DMS153 treated with DMSO at 0.1 percent for 48 hours (cell line): ENCODE measurements at regions not wholly inside any gene's neighbourhood (a gene's known extent, or its start where the extent isn't known, plus 50 kb on each side); places are given as distances from the start of the nearest gene placed in this dataset.

Experiments
- DNase-seq: peaks from one replicate; lab custom pipeline; 2025; ENCODE audit not compliant: unreplicated experiment; lab: John Stamatoyannopoulos, UW

- DNase-seq: no peak
Measured at GRCh38 chr10:110355141-110355831, 50.6 kb upstream of the SMNDC1 start.

- DNase-seq: no peak
Measured at GRCh38 chr10:110355922-110356627, 51.4 kb upstream of the SMNDC1 start.

GRCh38 chr10:110356628-110357245 is 52.0 kb upstream of the SMNDC1 start:
- peak; percentile 6 for DNase-seq

GRCh38 chr10:110357252-110357780 is 52.6 kb upstream of the SMNDC1 start:
- no peak for DNase-seq

- no peak for DNase-seq
Measured at GRCh38 chr10:110357871-110358270, 53.2 kb upstream of the SMNDC1 start.

GRCh38 chr10:110358278-110358677 is 53.6 kb upstream of the SMNDC1 start:
- no peak for DNase-seq

- no peak for DNase-seq
Measured at GRCh38 chr10:110358869-110359629, 54.3 kb upstream of the SMNDC1 start.

- no peak for DNase-seq
Measured at GRCh38 chr10:110360857-110361474, 56.2 kb upstream of the SMNDC1 start.

- DNase-seq: no peak
Measured at GRCh38 chr10:110361800-110362456, 57.2 kb upstream of the SMNDC1 start.

- no peak for DNase-seq
Measured at GRCh38 chr10:110363572-110364411, 59.1 kb upstream of the SMNDC1 start.

GRCh38 chr10:110364531-110364937 is 59.8 kb upstream of the SMNDC1 start:
- DNase-seq: no peak

GRCh38 chr10:110365356-110366143 is 60.8 kb upstream of the SMNDC1 start:
- DNase-seq: no peak

- DNase-seq: no peak
Measured at GRCh38 chr10:110366635-110367034, 61.9 kb upstream of the SMNDC1 start.

- no peak for DNase-seq
Measured at GRCh38 chr10:110368002-110368401, 63.3 kb upstream of the SMNDC1 start.

GRCh38 chr10:110368556-110368955 is 63.8 kb upstream of the SMNDC1 start:
- DNase-seq: no peak

GRCh38 chr10:110370006-110370405 is 65.3 kb upstream of the SMNDC1 start:
- no peak for DNase-seq

- no peak for DNase-seq
Measured at GRCh38 chr10:110372656-110373055, 67.9 kb upstream of the SMNDC1 start.

- no peak for DNase-seq
Measured at GRCh38 chr10:110373059-110373458, 68.3 kb upstream of the SMNDC1 start.
